ENCODE measurements at regions not wholly inside any gene's neighbourhood (a gene's known extent, or its start where the extent isn't known, plus 50 kb on each side); places are given as distances from the start of the nearest gene placed in this dataset.

- no peak for DNase-seq
These were observed 79.8 kb upstream of the ATP8A1 start for GRCh38 chr4:42736527-42737195.

- no peak for DNase-seq
These were observed 76.5 kb upstream of the ATP8A1 start for GRCh38 chr4:42733380-42733779.

GRCh38 chr4:42732776-42733175 lies 75.9 kb upstream of the ATP8A1 start:
- no peak for DNase-seq

- no peak for DNase-seq
These were observed 72.8 kb upstream of the ATP8A1 start for GRCh38 chr4:42729505-42730237.

- DNase-seq, result peak; percentile 1
These were observed 67.5 kb upstream of the ATP8A1 start for GRCh38 chr4:42724451-42724850.

- DNase-seq, result no peak
These were observed 63.6 kb upstream of the ATP8A1 start for GRCh38 chr4:42720533-42720932.

GRCh38 chr4:42719257-42719656 lies 62.4 kb upstream of the ATP8A1 start:
- no peak for DNase-seq

- DNase-seq, result no peak
These were observed 61.4 kb upstream of the ATP8A1 start for GRCh38 chr4:42718336-42718735.

GRCh38 chr4:42716996-42717395 lies 60.1 kb upstream of the ATP8A1 start:
- DNase-seq, result no peak

GRCh38 chr4:42715807-42716482 lies 59.0 kb upstream of the ATP8A1 start:
- no peak for DNase-seq

GRCh38 chr4:42713391-42713790 lies 56.5 kb upstream of the ATP8A1 start:
- no peak for DNase-seq

- DNase-seq, result no peak
These were observed 55.9 kb upstream of the ATP8A1 start for GRCh38 chr4:42712854-42713253.

GRCh38 chr4:42711496-42711895 lies 54.6 kb upstream of the ATP8A1 start:
- no peak for DNase-seq

GRCh38 chr4:42710761-42711160 lies 53.9 kb upstream of the ATP8A1 start:
- DNase-seq, result no peak

GRCh38 chr4:42710329-42710728 lies 53.4 kb upstream of the ATP8A1 start:
- DNase-seq, result no peak

GRCh38 chr4:42709392-42710065 lies 52.6 kb upstream of the ATP8A1 start:
- no peak for DNase-seq

GRCh38 chr4:42708625-42709024 lies 51.7 kb upstream of the ATP8A1 start:
- DNase-seq, result no peak
